ENCODE measurements at regions not wholly inside any gene's neighbourhood (a gene's known extent, or its start where the extent isn't known, plus 50 kb on each side); places are given as distances from the start of the nearest gene placed in this dataset.

DNA sequence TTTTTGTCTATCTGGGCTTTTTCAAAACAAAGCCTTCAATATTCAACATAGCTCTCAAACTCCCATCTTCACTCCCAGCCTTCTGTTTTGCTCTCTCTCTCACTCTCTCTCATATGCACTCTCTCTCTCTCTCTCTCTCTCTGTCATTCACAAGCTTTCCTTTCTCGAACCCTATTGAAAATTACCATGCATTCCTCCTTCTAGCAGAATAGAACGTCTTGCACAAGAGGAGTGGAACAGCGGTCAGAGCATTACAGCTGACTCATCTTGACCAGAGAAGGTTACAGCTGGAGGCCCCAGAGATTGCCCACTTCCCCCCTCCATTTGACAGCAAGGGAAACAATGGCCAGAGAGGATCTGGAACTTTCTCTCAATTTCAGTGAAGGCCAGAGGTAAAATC, 51.0 kb upstream of the LIFR start:
- H3K4me3 ChIP-seq (ENCODE audit: low read depth, low read length) = no peak overlapping the region
- TF ChIP-seq, protein P1, sequence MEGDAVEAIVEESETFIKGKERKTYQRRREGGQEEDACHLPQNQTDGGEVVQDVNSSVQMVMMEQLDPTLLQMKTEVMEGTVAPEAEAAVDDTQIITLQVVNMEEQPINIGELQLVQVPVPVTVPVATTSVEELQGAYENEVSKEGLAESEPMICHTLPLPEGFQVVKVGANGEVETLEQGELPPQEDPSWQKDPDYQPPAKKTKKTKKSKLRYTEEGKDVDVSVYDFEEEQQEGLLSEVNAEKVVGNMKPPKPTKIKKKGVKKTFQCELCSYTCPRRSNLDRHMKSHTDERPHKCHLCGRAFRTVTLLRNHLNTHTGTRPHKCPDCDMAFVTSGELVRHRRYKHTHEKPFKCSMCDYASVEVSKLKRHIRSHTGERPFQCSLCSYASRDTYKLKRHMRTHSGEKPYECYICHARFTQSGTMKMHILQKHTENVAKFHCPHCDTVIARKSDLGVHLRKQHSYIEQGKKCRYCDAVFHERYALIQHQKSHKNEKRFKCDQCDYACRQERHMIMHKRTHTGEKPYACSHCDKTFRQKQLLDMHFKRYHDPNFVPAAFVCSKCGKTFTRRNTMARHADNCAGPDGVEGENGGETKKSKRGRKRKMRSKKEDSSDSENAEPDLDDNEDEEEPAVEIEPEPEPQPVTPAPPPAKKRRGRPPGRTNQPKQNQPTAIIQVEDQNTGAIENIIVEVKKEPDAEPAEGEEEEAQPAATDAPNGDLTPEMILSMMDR (conservative IDR thresholded peaks at IDR 0.05; ENCODE audit: low read depth, low read length) = no peak
- DNase-seq (ENCODE audit: low read depth) = peak; percentile 93

DNA sequence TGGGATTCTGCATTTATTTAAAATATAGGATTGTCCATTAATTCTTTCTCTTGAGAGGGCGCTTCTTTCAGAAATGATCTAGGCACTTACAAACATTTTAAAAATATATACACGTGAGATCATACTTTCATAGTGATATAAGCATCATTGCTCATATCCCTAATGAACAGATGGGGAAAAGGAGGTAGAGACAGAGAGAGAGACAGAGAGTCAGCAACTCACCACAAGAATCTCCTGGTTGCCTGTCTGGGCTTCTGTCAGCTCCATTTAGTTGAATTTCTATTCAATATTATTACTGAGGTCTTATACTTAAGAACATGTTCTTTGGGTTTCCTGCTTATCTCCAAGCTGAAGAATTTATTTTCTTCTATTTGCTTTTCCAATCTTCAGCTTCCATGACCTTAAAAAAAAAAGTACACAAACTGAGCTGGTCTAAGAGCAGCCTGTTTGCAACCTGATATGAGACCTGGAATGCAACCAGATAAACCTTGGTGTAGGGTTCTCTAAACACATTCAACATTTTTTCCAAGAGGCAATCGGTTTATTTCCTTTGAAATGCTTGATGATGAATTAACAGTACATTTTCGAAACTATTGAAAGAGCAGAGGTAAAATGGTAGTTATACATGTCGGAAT, 51.6 kb upstream of the LIFR start:
- TF ChIP-seq, protein P1 (conservative IDR thresholded peaks at IDR 0.05; ENCODE audit: low read depth, low read length) = no peak
- H3K4me3 ChIP-seq (ENCODE audit: low read depth, low read length) = no peak overlapping the region
- no peak for DNase-seq (ENCODE audit: low read depth)

DNA sequence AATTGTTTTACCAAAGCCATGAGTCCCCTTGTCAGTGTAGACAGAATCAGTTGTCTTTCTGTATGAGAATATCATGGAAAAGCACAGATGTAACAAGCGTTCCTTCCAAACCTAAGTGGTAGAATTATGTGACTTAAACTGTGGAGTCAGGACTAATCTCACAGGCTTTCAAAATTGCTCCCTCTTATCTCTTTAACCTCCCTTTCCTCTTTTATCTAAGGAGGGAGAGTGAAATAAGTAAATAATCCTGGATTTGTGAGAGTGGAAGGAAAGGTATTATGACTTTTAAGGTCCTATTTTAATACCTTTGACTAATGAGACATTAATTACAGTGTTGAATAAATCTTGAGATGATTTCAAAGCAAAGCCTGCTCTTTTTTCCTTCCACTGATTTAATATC, 52.4 kb upstream of the LIFR start:
- H3K4me3 ChIP-seq (ENCODE audit: low read depth, low read length) = no peak overlapping the region
- no peak for DNase-seq (ENCODE audit: low read depth)
- TF ChIP-seq, protein P1 (conservative IDR thresholded peaks at IDR 0.05; ENCODE audit: low read depth, low read length) = no peak

DNA sequence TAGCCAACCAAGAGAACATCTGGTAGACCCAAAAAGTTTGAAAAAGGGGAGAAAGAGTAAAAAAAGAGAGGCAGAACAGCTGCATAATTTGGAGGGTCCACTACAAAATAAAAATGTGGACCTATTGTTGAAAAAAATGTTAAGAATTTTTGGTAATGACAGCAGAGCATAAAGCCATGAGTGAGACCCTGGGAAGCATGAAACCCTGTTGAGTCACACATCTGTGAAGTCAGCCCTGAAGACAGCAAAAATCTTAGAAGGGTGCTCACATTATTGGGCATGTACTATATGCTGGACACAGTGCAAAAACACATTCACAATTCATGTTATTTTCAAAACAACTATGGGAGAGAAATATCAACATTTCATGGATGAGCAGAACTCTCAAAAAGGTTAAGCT, 56.4 kb upstream of the LIFR start:
- no peak overlapping the region for H3K4me3 ChIP-seq (ENCODE audit: low read depth, low read length)
- no peak for DNase-seq (ENCODE audit: low read depth)
- TF ChIP-seq, protein P1 (conservative IDR thresholded peaks at IDR 0.05; ENCODE audit: low read depth, low read length) = no peak

DNA sequence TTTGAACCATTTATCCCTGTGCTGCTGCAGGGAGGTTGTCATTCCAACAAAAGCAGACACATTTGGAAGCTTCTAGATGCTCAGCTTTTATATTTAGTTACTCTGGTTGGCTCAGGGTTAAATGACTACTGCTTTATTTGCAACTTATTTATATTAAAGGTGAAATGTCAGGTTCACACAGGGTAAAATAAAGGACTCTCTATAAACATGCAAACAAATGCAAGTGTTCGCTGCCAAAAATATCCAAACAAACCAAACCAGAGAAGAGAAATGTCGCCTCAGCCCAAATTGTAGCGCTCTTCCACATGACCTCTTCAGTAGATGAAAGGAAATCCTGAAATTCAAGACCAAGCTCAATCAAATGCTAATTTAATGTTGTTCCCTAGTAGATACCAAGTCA, 57.0 kb upstream of the LIFR start:
- TF ChIP-seq, protein P1 (conservative IDR thresholded peaks at IDR 0.05; ENCODE audit: low read depth, low read length) = no peak
- no peak overlapping the region for H3K4me3 ChIP-seq (ENCODE audit: low read depth, low read length)
- no peak for DNase-seq (ENCODE audit: low read depth)

DNA sequence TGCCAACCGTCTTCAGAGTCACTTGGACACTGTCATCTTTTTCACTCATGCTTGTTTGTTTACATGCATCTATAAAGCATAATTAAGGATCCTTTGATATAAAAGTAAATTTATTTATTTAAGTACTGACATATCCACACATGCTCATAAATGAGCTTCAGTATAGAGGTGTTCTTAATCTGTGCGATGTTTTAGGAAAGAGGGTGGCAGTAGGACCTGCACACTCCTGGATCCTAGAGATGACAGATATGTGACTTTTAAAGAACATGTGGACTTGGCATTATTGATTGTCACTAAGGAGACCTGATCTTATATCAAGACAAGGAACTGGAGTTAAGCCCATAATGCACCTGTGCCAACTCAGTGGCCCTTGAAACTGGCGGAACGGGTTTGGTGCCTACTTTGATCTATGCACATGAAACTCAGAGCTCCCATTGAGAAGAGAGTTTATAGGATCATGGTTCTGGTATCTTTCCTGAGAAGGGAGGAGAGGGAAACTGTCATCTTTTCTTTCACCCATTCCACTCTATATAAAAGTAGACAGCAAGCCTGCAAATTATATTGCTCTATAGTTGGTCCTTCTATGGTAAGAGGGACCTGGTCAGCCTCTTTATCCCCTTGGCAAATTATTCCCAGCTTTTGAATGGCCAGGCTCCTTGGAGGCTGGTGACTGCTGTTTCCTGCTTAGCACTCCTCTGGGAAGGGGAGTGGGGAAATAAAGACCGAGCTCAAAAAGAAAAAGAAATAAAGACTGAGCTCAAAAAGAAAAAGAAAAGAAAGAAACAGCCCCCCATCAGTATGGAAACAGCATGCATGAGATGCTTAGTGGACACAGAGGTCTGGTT, 57.8 kb upstream of the LIFR start:
- TF ChIP-seq, protein P1 (conservative IDR thresholded peaks at IDR 0.05; ENCODE audit: low read depth, low read length) = no peak
- DNase-seq (ENCODE audit: low read depth) = no peak
- no peak overlapping the region for H3K4me3 ChIP-seq (ENCODE audit: low read depth, low read length)
